GM12865 (cell line): ENCODE measurements at regions not wholly inside any gene's neighbourhood (a gene's known extent, or its start where the extent isn't known, plus 50 kb on each side); places are given as distances from the start of the nearest gene placed in this dataset.

Source experiments
- DNase-seq: peaks from one replicate; pipeline ENCODE4 v3.0.0; 2010; ENCODE audit warnings: low read depth
- H3K4me3 ChIP-seq: 2 replicates; pipeline ENCODE4 v1.5.1; 2011; ENCODE audit warnings: mild to moderate bottlenecking, low read depth, low read length, control low read depth
- TF ChIP-seq, protein P1 (sequence below): IDR thresholded peaks from 2 replicates; pipeline ENCODE4 v1.5.1; 2011; ENCODE audit warnings: low read length, control low read depth, low read depth, inconsistent platforms; ENCODE audit not compliant: insufficient read depth; ENCODE audit errors: missing control alignments

DNA sequence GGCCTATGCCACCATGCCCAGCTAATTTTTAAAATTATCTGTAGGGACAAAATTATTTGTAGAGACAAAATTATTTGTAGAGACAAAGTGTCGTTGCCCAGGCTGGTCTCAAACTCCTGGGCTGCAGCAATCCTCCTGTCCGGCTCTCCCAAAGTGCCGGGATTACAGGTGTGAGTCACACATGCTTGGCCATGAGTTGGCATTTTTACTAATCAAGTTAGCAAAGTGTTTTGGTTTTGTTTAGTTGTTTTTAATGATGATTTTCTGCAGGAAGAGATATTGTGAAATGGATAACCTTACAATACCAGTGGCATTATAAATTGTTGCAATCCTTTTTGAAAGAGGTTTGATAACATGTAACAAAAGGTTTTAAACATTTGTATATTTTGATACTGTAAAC lies 65.3 kb upstream of the MAGI3 start:
- no peak for DNase-seq
- H3K4me3 ChIP-seq, result no peak overlapping the region
- TF ChIP-seq, protein P1, sequence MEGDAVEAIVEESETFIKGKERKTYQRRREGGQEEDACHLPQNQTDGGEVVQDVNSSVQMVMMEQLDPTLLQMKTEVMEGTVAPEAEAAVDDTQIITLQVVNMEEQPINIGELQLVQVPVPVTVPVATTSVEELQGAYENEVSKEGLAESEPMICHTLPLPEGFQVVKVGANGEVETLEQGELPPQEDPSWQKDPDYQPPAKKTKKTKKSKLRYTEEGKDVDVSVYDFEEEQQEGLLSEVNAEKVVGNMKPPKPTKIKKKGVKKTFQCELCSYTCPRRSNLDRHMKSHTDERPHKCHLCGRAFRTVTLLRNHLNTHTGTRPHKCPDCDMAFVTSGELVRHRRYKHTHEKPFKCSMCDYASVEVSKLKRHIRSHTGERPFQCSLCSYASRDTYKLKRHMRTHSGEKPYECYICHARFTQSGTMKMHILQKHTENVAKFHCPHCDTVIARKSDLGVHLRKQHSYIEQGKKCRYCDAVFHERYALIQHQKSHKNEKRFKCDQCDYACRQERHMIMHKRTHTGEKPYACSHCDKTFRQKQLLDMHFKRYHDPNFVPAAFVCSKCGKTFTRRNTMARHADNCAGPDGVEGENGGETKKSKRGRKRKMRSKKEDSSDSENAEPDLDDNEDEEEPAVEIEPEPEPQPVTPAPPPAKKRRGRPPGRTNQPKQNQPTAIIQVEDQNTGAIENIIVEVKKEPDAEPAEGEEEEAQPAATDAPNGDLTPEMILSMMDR, result no peak

DNA sequence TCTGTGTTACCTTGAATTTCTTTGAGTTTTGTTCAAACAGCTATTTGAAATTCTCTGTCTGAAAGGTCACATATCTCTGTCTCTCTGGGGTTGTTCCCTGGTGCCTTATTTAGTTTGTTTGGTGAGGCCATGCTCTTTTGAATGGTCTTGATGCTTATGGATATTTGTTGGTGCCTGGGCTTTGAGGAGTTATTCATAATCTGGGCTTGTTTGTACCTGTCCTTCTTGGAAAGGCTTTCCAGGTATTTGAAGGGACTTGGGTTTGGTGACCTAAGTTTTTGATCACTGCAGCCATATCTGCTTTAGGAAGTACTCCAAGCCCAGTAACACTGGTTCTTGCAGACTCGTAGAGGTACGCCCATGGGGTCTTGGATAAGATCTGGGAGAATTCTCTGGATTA lies 63.3 kb upstream of the MAGI3 start:
- no peak overlapping the region for H3K4me3 ChIP-seq
- TF ChIP-seq, protein P1, result no peak
- no peak for DNase-seq

DNA sequence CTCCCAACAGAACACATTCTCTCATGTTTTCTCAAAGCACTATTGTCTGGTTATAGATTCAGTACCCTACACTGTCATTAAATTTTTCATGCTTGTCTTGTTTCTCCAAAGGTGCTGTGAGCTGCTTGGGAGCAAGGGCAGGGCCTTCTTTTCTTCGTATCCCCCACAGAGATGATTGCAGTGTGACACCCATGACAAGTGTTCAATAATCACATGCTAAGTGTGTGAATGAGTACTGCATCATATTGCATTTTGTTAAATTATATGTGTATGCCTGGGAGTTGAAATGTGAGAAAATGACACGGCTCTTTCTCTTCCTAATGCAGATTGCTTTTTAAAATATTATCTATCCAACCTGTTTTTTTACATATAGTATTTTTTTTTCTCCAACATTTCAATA lies 57.3 kb upstream of the MAGI3 start:
- no peak overlapping the region for H3K4me3 ChIP-seq
- DNase-seq, result no peak
- TF ChIP-seq, protein P1, result no peak

DNA sequence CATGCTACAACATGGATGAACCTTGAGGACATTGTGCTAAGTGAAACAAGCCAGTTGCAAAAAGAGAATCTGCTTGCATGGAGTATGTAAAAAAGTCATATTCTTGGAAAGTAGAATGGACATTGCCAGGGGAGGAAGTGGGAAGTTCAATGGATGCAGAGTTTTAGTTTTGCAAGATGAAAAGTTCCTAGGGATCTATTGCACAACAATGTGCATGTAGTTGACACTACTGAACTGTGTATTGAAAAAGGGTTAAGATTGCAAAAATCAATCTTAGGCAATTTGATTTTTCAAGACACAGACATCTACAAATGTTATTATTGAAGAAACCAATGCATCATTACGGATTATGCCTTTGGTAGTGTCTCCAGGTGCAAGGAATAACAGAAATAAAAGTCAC lies 50.3 kb upstream of the MAGI3 start:
- DNase-seq, result no peak
- TF ChIP-seq, protein P1, result no peak
- no peak overlapping the region for H3K4me3 ChIP-seq
